Heart right ventricle (tissue), 16 donors: ENCODE measurements at regions not wholly inside any gene's neighbourhood (a gene's known extent, or its start where the extent isn't known, plus 50 kb on each side); places are given as distances from the start of the nearest gene placed in this dataset.

ENCODE experiments used
- ATAC-seq, 8 donors: fragments of 200-7000 bp; cut with Tn5 transposase; one replicate each; pipeline ENCODE4 v1.9.1; 2020; ENCODE audit warnings: mild to moderate bottlenecking in 8 of 8, moderate library complexity in 8 of 8, moderate number of reproducible peaks in 1 of 8
- DNase-seq, 2 donors: peaks; one replicate each; pipeline ENCODE4 v3.0.0-alpha.2; 2020
- H3K27ac ChIP-seq, 10 donors: fragments of 200-600 bp; sonication (generic) in 2 of 10; one replicate each; pipeline versions ENCODE4 v1.5.0 to v1.8.0; 2020 to 2022; ENCODE audit warnings: mild to moderate bottlenecking in 3 of 10
- H3K27me3 ChIP-seq, 7 donors: fragments of 200-600 bp; one replicate each; pipeline ENCODE4 v1.8.0; 2021 to 2022; ENCODE audit warnings: mild to moderate bottlenecking in 2 of 7
- H3K36me3 ChIP-seq, 9 donors: fragments of 200-600 bp; sonication (generic) in 1 of 9; one replicate each; pipeline versions ENCODE4 v1.5.0 to v1.8.0; 2020 to 2022; ENCODE audit warnings: mild to moderate bottlenecking in 2 of 9
- H3K4me1 ChIP-seq, 9 donors: fragments of 200-600 bp; sonication (generic) in 1 of 9; one replicate each; pipeline versions ENCODE4 v1.5.0 to v1.8.0; 2020 to 2022; ENCODE audit warnings: mild to moderate bottlenecking in 4 of 9
- H3K4me3 ChIP-seq, 10 donors: fragments of 200-600 bp; sonication (generic) in 2 of 10; one replicate each; pipeline versions ENCODE4 v1.5.0 to v1.8.0; 2020 to 2022; ENCODE audit warnings: mild to moderate bottlenecking in 7 of 10, moderate library complexity in 2 of 10
- H3K9me3 ChIP-seq, 11 donors: fragments of 200-600 bp in 10 of 11; sonication (generic) in 2 of 11; one replicate each; pipeline versions ENCODE4 v1.5.0 to v1.8.0; 2013 to 2022; ENCODE audit warnings: mild to moderate bottlenecking in 2 of 11, control low read depth in 1 of 11, moderate library complexity in 1 of 11
- WGBS, 2 donors: extraction: QIAGEN DNeasy Blood & Tissue Kit; methylation state at CpG; one replicate each; pipeline ENCODE4 v1.1.7; 2013; ENCODE audit warnings: inconsistent platforms in 1 of 2; 5-methylcytosine and 5-hydroxymethylcytosine counted together
- intact Hi-C, 10 donors: fragments of 100-400 bp; cut with DNase I; formaldehyde crosslinking; loops; one replicate each; pipeline versions ENCODE4 v1.11.1 to v1.14.2; 2022
- TF ChIP-seq, protein P1 (sequence below), 9 donors: fragments of 200-600 bp; sonication (generic) in 2 of 9; IDR thresholded peaks; one replicate each; pipeline versions ENCODE4 v1.5.0 to v1.8.0; 2021 to 2022; ENCODE audit warnings: antibody characterized with exemption in 9 of 9, mild to moderate bottlenecking in 5 of 9, moderate library complexity in 1 of 9
- donor health status: Arrhythmogenic right ventricular cardiomyopathy.
- donor health status: ischemic (EF 13 %, LVEDD 7.1; RV severe dilation, severe dysfunction).
- donor health status: healthy with polysubstance abuse.
- donor health status: DM: no; HTN: yes; CAD: no.
- donor health status: DM: no; HTN: no; CAD: no.
- donor health status: ischemic (EF 25% LVEDD 6.9; RV normal size, moderate dysfunction).
- donor health status: ischemic (EF 25% LVEDD 5.7; RV mildly dilated, moderate dysfunction).
- donor health status: healthy.
- donor health status: DM: yes; HTN: yes; CAD: no.
- donor health status: Ischemic cardiomyopathy.
- donor health status: ischemic (EF 35%, LVEDD 5.7; RV mildly dilated, moderate dysfunction).
- donor health status: nonischemic (EF 11% LVEDD 7.7; RV severe dilation, severe dysfunction).
- donor health status: DM: yes; HTN: yes; CAD: no.
- donor health status: PGD.
- donor health status: ischemic (EF 29% LVEDD 5.4; RV normal size, mild dysfunction).
- donor health status: nonischemic (EF 23%, LVEDD 6.1; RV moderate dilation, normal function).

DNA sequence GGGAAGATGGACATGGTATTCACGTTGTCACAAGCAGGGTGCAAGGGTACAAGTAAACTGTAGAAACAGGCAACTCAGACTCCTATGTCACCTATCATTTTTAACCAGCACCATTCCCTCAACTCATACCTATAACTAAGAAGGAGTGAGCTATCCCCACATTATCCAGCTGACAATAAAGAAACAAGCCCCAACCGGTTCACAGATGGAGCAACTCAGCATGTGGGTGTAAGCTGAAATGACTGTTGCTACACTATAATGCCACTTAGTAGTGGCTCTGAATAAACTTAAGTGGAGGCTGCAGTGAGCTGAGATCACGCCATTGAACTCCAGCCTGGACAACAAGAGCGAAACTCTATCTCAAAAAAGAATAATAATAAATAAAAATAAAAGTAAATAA lies 829.5 kb upstream of the MDGA2 start:
- intact Hi-C loops: no loop called here
- WGBS, 2 donors: 75 to 79% methylated on average over 4 of the region's 4 CpGs
- no peak for DNase-seq
- H3K9me3 ChIP-seq: no peaks in the 10 kb centered on the region
- no peak for ATAC-seq
- H3K27me3 ChIP-seq: no peaks in the 10 kb centered on the region
- H3K27ac ChIP-seq: no peak overlapping the region
- no peaks in the 10 kb centered on the region for H3K36me3 ChIP-seq
- H3K4me1 ChIP-seq: no peaks in the 10 kb centered on the region
- TF ChIP-seq, protein P1, sequence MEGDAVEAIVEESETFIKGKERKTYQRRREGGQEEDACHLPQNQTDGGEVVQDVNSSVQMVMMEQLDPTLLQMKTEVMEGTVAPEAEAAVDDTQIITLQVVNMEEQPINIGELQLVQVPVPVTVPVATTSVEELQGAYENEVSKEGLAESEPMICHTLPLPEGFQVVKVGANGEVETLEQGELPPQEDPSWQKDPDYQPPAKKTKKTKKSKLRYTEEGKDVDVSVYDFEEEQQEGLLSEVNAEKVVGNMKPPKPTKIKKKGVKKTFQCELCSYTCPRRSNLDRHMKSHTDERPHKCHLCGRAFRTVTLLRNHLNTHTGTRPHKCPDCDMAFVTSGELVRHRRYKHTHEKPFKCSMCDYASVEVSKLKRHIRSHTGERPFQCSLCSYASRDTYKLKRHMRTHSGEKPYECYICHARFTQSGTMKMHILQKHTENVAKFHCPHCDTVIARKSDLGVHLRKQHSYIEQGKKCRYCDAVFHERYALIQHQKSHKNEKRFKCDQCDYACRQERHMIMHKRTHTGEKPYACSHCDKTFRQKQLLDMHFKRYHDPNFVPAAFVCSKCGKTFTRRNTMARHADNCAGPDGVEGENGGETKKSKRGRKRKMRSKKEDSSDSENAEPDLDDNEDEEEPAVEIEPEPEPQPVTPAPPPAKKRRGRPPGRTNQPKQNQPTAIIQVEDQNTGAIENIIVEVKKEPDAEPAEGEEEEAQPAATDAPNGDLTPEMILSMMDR (IDR thresholded peaks at IDR 0.05): no peak
- no peak overlapping the region for H3K4me3 ChIP-seq

DNA sequence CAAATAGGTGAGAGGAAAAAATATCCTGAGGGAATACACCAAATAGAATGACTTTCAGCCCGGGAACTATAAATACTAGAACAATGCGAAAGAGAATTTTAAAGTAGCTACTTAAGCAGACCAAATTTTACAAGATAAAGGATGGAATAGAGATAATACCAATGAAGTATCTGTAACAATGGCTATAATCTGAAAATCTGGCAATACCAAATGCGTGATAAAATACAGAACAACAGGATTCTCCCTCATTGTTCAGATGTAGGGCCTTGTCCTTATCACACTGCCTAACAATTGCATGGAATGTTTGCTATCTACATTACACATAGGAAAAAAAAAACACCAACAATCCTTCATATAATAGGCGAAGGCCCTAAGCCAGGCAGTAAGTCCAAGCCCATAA lies 815.4 kb upstream of the MDGA2 start:
- Histone ChIP-seq H3K36me3 (no peaks in the 10 kb centered on the region), H3K27me3 (no peaks in the 10 kb centered on the region), H3K27ac (no peak overlapping the region), H3K4me1 (no peaks in the 10 kb centered on the region), H3K9me3 (peaks cover 0 to 14% (median 0%) of the 10 kb centered on the region in 11 donors), H3K4me3 (no peak overlapping the region)
- TF ChIP-seq, protein P1 (IDR thresholded peaks at IDR 0.05): no peak
- DNase-seq: no peak
- 84 to 86% methylated on average over 4 of the region's 4 CpGs for WGBS, 2 donors
- intact Hi-C loops: no loop called here
- no peak for ATAC-seq

DNA sequence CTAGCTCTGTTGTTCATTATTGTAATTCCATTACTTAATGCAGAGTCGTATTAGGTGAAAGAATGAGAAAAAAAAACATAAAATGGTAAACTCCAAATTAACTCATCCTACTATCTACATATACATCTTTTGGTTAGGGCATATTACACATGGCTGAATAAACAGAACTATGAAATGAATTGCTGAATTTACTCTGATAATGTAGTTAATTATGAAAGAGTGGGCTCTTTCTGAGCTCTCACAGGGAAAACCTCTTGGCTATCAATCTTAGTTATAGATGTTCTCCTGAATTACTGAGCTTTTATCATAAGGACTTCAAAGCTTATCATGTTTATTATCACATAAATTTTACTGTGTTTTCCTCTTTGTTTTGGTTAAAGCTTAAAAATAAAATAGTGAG lies 798.5 kb upstream of the MDGA2 start:
- H3K4me3 ChIP-seq: no peak overlapping the region
- TF ChIP-seq, protein P1 (IDR thresholded peaks at IDR 0.05): no peak
- no peak for DNase-seq
- ATAC-seq: no peak
- no peaks in the 10 kb centered on the region for H3K27me3 ChIP-seq
- H3K4me1 ChIP-seq: no peaks in the 10 kb centered on the region
- H3K36me3 ChIP-seq: no peaks in the 10 kb centered on the region
- intact Hi-C loops: loop anchor here in 1 of 10 donors (10.0 kb wide), 1 partner anchor 341 kb away; no protein-coding TSS in a partner anchor
- no peak overlapping the region for H3K27ac ChIP-seq
- peaks cover 0 to 23% (median 0%) of the 10 kb centered on the region in 11 donors for H3K9me3 ChIP-seq
- WGBS, 2 donors: 86 to 95% methylated on average over 1 of the region's 1 CpG

DNA sequence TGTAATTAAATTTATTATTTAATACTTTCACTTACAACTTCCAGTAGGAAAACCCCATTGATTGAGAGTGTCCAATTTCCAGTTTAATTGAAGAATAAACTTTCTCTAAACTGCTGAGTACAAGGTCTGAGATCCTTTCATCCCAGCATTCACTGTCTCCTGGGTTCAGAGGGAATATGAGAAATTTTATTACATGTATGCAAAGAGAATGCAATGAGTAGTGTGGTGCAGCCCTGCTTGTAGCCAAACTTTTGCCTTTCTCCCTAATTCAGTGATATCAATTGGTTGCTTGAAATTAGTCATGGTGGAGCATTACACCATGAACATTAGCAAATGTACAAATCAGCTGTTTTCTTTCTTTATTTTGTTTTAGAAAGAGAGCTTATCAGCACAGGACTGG lies 780.6 kb upstream of the MDGA2 start:
- no peak overlapping the region for H3K4me3 ChIP-seq
- no peaks in the 10 kb centered on the region for H3K27me3 ChIP-seq
- no peaks in the 10 kb centered on the region for H3K9me3 ChIP-seq
- H3K27ac ChIP-seq: no peak overlapping the region
- ATAC-seq (no peak), DNase-seq (no peak)
- H3K4me1 ChIP-seq: no peaks in the 10 kb centered on the region
- TF ChIP-seq, protein P1 (IDR thresholded peaks at IDR 0.05): no peak
- intact Hi-C loops: no loop called here
- no peaks in the 10 kb centered on the region for H3K36me3 ChIP-seq

DNA sequence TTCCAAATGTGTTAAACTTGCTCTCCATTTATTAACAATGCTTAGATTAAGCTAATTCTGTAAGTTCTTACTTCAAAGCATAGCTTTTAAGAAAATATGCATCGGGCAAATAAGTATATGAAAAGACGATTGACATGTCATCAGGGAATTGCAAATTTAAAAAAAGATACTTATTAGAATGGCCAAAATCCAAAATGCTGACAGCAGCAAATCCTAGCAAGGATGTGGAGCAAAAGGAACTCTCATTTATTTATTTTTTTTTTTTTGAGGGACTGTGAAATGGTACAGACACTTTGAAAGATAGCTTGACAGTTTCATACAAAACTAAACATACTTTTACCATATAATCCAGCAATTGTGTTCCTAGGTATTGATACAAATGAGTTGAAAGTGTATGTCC lies 779.5 kb upstream of the MDGA2 start:
- H3K36me3 ChIP-seq: no peaks in the 10 kb centered on the region
- ATAC-seq: no peak
- DNase-seq: no peak
- 72 to 75% methylated on average over 2 of the region's 2 CpGs for WGBS, 2 donors
- no peaks in the 10 kb centered on the region for H3K27me3 ChIP-seq
- H3K9me3 ChIP-seq: no peaks in the 10 kb centered on the region
- no peak overlapping the region for H3K27ac ChIP-seq
- intact Hi-C loops: no loop called here
- TF ChIP-seq, protein P1 (IDR thresholded peaks at IDR 0.05): no peak
- no peaks in the 10 kb centered on the region for H3K4me1 ChIP-seq
- no peak overlapping the region for H3K4me3 ChIP-seq
